ENCODE measurements at regions not wholly inside any gene's neighbourhood (a gene's known extent, or its start where the extent isn't known, plus 50 kb on each side); places are given as distances from the start of the nearest gene placed in this dataset.

GRCh38 chr6:122136386-122136785 lies 263.1 kb upstream of the HSF2 start:
- H3K27me3 Mint-ChIP-seq (ENCODE audit: low read depth, poor library complexity) = no peaks in the 10 kb centered on the region
- no peak overlapping the region for H3K27ac Mint-ChIP-seq
- no peaks in the 10 kb centered on the region for H3K4me1 Mint-ChIP-seq
- no peaks in the 10 kb centered on the region for H3K9me3 Mint-ChIP-seq
- DNase-seq = no peak
- no peak for TF ChIP-seq CTCF (IDR thresholded peaks at IDR 0.05)
- no peak overlapping the region for H3K4me3 Mint-ChIP-seq
- no peaks in the 10 kb centered on the region for H3K36me3 Mint-ChIP-seq (ENCODE audit: low read depth)

GRCh38 chr6:122140031-122140430 lies 259.4 kb upstream of the HSF2 start:
- DNase-seq = no peak
- no peak for TF ChIP-seq CTCF (IDR thresholded peaks at IDR 0.05)
- Mint-ChIP-seq H3K27me3 (ENCODE audit: low read depth, poor library complexity) (no peaks in the 10 kb centered on the region), H3K9me3 (no peaks in the 10 kb centered on the region), H3K4me1 (no peaks in the 10 kb centered on the region), H3K27ac (no peak overlapping the region), H3K4me3 (no peak overlapping the region), H3K36me3 (ENCODE audit: low read depth) (no peaks in the 10 kb centered on the region)

DNA sequence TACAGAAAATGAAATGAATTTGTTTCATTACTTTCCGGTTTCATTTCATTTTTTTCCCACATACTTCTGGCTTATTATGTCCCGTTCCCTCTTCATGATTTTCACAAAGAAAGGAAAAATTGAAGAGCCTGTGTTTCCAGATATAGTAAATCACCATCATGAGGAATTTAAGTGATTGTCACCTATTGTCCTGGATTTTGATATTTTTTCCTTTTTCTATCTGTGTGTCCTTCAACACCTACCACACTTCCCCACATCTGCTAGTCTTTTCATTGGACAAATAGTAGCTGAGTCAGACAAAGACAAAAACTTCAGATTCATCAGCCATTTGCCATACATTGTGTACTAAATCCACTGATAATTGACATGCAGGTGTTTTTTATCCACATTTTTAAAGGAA lies 258.2 kb upstream of the HSF2 start:
- Mint-ChIP-seq H3K4me3 (no peak overlapping the region), H3K36me3 (ENCODE audit: low read depth) (no peaks in the 10 kb centered on the region), H3K27ac (no peak overlapping the region), H3K27me3 (ENCODE audit: low read depth, poor library complexity) (no peaks in the 10 kb centered on the region), H3K9me3 (no peaks in the 10 kb centered on the region), H3K4me1 (no peaks in the 10 kb centered on the region)
- no peak for TF ChIP-seq CTCF (IDR thresholded peaks at IDR 0.05)
- no peak for DNase-seq

- H3K4me3 Mint-ChIP-seq = no peak overlapping the region
- no peaks in the 10 kb centered on the region for H3K36me3 Mint-ChIP-seq (ENCODE audit: low read depth)
- no peaks in the 10 kb centered on the region for H3K27me3 Mint-ChIP-seq (ENCODE audit: low read depth, poor library complexity)
- H3K9me3 Mint-ChIP-seq = no peaks in the 10 kb centered on the region
- DNase-seq = no peak
- no peak for TF ChIP-seq CTCF (IDR thresholded peaks at IDR 0.05)
- H3K4me1 Mint-ChIP-seq = no peaks in the 10 kb centered on the region
- H3K27ac Mint-ChIP-seq = no peak overlapping the region
These were observed 255.4 kb upstream of the HSF2 start for GRCh38 chr6:122143813-122144601.

DNA sequence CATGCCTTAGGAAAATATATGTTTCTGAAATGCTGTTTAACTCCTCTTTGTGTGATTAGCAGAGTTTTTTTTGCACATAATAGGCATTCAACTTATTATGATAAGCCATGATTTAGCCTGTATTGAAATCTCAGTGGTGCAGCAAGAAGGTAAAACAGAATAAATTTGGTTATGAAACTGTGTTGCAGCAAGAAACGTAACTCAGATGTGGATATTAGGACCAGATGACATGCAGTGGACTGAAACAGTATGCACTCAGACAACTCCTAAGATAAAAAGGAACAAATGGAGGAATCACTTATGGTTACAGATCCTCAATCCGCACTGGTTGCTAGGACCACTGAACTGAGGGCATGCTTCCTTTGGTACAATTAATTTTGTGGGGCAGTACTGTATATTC lies 254.2 kb upstream of the HSF2 start:
- TF ChIP-seq CTCF (IDR thresholded peaks at IDR 0.05) = no peak
- Mint-ChIP-seq H3K36me3 (ENCODE audit: low read depth) (no peaks in the 10 kb centered on the region), H3K9me3 (no peaks in the 10 kb centered on the region), H3K4me3 (no peak overlapping the region), H3K4me1 (no peaks in the 10 kb centered on the region), H3K27me3 (ENCODE audit: low read depth, poor library complexity) (no peaks in the 10 kb centered on the region), H3K27ac (no peak overlapping the region)
- no peak for DNase-seq

DNA sequence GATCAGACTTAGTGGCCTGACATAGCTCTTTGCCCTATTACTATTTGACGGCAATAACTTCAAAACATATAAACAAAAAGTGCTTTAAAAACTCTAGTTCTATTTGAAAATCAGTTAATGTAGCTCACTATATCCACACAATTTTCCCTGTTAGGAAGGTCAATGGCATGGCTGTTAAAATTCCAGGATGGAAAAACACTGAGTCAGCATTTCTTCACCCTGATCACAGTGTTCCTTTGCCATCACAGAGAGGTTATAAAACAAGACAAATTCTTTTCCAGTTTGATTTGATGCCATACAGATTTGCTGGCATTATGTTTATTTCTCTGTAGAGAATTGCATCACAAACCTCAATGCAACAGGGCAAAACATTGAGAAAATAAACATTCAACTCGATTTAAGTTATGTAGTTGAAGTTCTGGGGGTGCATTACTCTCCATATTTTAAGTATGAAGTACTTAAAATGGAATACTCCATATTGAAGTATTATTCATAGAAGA lies 253.7 kb upstream of the HSF2 start:
- H3K9me3 Mint-ChIP-seq = no peaks in the 10 kb centered on the region
- H3K27ac Mint-ChIP-seq = no peak overlapping the region

More for the DNA sequence above, 253.7 kb upstream of the HSF2 start:
- no peaks in the 10 kb centered on the region for H3K36me3 Mint-ChIP-seq (ENCODE audit: low read depth)
- DNase-seq = no peak
- no peak for TF ChIP-seq CTCF (IDR thresholded peaks at IDR 0.05)
- H3K4me1 Mint-ChIP-seq = no peaks in the 10 kb centered on the region
- H3K4me3 Mint-ChIP-seq = no peak overlapping the region
- H3K27me3 Mint-ChIP-seq (ENCODE audit: low read depth, poor library complexity) = peaks cover 2% of the 10 kb centered on the region

All from nephron progenitor cell (in vitro differentiated cells).